NB4 (cell line): ENCODE measurements at regions not wholly inside any gene's neighbourhood (a gene's known extent, or its start where the extent isn't known, plus 50 kb on each side); places are given as distances from the start of the nearest gene placed in this dataset.

Experiments
- POLR2A ChIP-seq: IDR thresholded peaks from 2 replicates; pipeline ENCODE4 v1.6.1; 2011; ENCODE audit warnings: mild to moderate bottlenecking; ENCODE audit not compliant: insufficient read length; ENCODE audit errors: extremely low read depth
- TF ChIP-seq, protein P1 (sequence below): IDR thresholded peaks from one replicate; pipeline ENCODE4 v1.5.1; 2012; ENCODE audit warnings: low read depth, low read length
- TF ChIP-seq, protein P2 (sequence below): IDR thresholded peaks from 2 replicates; pipeline ENCODE4 v1.6.1; 2011; ENCODE audit warnings: low read depth, low read length

DNA sequence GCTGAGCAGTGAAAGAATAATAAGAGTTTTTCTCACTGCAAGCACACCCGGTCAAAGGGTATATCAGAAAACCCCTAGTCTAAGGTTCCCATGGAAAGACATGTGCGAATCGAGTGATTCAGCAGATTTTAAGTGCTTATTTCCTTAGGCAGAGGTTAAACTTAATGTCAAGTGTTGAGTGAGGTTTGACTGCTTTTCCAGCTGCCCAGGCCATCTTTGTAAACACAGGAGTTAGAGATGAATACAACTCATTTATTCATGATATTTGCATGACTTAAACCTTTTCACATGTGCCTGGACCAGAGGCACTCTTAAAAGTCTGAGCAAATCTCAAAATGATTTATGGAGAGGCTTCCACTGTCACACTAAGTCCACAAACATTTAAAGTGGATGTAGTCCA lies 137.8 kb upstream of the RGMB start:
- TF ChIP-seq, protein P1, sequence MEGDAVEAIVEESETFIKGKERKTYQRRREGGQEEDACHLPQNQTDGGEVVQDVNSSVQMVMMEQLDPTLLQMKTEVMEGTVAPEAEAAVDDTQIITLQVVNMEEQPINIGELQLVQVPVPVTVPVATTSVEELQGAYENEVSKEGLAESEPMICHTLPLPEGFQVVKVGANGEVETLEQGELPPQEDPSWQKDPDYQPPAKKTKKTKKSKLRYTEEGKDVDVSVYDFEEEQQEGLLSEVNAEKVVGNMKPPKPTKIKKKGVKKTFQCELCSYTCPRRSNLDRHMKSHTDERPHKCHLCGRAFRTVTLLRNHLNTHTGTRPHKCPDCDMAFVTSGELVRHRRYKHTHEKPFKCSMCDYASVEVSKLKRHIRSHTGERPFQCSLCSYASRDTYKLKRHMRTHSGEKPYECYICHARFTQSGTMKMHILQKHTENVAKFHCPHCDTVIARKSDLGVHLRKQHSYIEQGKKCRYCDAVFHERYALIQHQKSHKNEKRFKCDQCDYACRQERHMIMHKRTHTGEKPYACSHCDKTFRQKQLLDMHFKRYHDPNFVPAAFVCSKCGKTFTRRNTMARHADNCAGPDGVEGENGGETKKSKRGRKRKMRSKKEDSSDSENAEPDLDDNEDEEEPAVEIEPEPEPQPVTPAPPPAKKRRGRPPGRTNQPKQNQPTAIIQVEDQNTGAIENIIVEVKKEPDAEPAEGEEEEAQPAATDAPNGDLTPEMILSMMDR = no peak
- TF ChIP-seq POLR2A = no peak
- TF ChIP-seq, protein P2, sequence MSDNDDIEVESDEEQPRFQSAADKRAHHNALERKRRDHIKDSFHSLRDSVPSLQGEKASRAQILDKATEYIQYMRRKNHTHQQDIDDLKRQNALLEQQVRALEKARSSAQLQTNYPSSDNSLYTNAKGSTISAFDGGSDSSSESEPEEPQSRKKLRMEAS = no peak
